ENCODE measurements at regions not wholly inside any gene's neighbourhood (a gene's known extent, or its start where the extent isn't known, plus 50 kb on each side); places are given as distances from the start of the nearest gene placed in this dataset.

DNA sequence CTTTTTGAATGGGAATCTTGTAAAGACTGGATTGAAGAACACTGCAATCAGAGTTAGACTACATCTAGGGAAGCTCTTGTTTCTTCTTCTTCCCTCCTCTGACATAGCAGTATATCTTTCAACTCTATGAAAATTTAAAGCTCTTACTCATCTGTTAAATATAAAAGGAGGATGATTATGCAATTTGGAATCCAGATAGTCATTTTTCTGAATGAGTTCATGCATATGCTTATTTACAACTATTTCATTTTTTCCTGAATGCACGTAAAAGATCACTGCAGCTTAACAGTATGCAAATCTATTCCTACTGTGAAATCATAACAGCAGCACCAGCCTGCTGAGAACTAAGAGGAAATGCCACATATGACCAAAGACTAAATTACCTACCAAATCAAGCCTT is 133.5 kb upstream of the TMCC3 start:
- no peak for DNase-seq (ENCODE audit: low read depth in 2 of 2)

DNA sequence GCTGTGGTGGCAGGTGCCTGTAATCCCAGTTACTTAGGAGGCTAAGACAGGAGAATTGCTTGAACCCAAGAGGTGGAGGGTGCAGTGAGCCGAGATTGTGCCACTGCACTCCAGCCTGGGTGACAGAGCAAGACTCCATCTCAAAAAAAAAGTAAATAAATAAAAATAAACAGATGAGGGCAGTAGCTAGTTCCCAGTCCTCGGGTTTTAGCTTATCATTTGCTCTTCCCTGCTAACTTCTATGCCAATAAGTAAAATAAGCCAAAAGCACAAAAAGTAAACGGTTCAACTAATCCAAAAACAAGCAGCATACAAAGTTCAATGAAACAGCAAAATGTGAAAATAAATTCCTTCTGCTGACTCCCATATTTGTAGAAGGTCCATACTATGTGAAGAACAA is 133.0 kb upstream of the TMCC3 start:
- no peak for DNase-seq (ENCODE audit: low read depth in 2 of 2)

DNA sequence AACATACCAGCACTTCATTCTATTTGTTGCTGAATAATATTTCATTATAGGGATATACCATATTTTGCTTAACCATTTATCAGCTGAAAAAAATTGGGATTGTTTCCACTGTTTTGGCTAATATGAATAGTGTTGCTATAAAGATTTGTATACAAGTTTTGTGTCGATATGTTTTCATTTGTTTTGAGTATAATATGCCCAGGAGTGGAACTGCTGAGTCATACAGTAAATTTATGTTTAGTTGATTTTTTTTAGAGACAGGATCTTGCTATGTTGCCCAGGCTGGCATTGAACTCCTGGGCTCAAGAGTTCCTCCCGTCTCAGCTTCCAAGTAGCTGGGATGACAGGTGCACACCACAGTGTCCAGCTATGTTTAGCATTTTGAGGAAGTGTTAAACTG is 131.5 kb upstream of the TMCC3 start:
- DNase-seq (ENCODE audit: low read depth in 2 of 2): no peak

DNA sequence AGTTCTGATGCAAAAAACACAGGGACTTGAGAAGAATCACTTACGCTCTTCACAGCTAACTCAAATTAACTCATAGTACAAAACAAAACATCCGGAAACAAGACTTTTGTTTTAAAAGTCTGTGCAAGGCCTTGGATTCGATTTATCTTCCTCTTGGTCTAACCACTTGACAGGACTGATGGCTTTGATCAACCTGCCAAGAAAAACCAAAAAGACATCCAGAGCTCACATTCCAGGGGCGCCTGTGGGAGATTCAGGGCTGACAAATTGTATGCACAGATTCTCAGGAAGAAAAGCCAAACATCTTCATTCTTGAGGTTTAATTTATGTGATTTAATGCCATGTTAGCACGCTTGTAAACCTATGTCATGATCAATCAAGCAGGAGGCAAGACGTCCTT is 129.1 kb upstream of the TMCC3 start:
- DNase-seq (ENCODE audit: low read depth in 2 of 2): no peak

DNA sequence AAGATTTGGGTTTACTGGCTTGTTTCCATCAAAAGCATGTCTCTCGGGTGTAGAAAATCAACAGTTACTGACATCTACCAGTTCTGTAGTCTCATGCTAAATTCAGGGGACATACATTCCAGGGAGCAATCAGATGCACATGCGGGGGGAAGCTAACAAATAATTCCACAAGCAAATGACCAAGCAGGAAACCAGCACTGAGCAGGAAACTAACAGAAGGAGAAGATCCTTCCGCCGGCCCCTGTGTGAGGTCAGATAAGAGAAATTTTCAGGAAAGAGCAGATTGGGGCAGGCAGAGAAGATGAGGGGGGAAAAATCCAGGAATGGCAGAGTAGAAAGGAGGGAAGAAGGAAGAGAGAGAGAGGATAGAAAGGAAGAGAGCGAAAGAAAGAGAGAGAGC is 127.6 kb upstream of the TMCC3 start:
- DNase-seq (ENCODE audit: low read depth in 2 of 2): no peak

DNA sequence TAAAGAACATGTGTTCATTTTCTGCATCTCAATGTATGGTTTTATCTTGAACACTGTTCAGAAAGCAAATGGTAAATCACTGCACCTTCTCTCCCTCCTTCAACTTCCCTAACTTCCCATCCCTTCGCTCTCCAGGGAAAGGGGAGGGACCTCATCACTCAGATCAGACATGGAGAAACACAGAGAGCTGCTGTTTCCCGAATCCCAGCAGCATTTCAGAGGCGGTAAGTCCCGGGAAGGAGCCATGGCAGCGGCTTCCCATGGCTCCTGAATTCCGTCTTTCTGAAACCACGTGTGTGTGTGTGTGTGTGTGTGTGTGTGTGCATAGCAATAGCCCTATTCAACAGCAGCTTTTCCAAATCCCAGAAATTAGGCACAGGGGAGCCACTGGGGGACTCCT is 125.4 kb upstream of the TMCC3 start:
- DNase-seq (ENCODE audit: low read depth in 2 of 2): no peak

DNA sequence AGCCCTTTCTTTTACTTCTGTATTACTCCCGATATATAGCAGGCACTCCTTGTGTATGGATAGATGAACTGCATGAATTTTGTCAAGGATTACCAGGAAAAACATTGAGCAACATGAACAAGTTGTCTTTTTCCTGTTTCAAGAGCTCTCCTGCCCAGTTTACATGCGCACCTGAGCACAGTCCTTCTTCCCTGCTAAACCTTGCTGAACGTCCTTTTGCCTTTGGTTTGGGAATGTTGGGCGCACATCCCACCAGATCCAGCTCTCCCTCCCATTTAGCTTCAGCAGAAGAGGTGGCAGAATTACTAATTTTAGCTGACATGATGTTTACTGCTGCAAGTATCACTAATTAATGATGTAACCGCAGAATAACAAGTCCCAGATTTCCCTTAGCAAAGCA is 121.4 kb upstream of the TMCC3 start:
- DNase-seq (ENCODE audit: low read depth in 2 of 2): no peak

DNA sequence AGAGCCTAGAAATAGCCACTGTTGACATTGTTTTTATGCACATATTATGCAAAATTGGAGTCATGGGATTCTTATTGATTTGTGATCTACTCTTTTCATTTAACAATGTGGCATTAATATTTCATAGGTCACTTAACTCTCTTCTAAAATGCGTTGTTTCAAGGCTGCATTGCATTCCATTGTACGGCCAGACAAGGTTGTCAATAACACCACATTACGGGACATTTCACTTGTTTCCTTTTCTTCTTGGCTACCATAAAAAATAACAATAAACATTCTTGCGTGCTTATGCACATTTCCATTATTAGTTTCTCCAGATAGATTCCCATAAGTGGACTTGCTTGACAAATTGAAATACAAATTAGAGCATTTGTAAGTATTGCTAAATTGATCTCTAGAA is 120.8 kb upstream of the TMCC3 start:
- DNase-seq (ENCODE audit: low read depth in 2 of 2): no peak

DNA sequence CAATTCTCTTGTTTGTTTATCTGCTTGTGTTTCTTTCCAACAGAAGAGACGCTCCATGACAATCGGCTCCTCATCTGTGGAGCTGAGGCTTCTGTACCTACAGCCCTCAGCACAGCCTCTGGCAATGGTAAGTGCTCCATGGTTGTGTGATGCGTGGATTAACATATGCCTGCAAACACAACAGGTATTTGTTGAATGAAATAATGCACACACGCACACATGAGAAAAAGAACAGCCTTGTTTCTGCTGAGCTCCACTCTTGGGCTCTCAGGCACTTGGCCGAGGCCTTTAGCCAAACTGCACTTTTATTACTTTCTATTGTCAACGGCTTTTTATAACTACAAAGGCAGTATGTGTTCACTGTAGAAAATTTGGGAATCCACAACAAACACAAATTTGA is 120.4 kb upstream of the TMCC3 start:
- no peak for DNase-seq (ENCODE audit: low read depth in 2 of 2)

DNA sequence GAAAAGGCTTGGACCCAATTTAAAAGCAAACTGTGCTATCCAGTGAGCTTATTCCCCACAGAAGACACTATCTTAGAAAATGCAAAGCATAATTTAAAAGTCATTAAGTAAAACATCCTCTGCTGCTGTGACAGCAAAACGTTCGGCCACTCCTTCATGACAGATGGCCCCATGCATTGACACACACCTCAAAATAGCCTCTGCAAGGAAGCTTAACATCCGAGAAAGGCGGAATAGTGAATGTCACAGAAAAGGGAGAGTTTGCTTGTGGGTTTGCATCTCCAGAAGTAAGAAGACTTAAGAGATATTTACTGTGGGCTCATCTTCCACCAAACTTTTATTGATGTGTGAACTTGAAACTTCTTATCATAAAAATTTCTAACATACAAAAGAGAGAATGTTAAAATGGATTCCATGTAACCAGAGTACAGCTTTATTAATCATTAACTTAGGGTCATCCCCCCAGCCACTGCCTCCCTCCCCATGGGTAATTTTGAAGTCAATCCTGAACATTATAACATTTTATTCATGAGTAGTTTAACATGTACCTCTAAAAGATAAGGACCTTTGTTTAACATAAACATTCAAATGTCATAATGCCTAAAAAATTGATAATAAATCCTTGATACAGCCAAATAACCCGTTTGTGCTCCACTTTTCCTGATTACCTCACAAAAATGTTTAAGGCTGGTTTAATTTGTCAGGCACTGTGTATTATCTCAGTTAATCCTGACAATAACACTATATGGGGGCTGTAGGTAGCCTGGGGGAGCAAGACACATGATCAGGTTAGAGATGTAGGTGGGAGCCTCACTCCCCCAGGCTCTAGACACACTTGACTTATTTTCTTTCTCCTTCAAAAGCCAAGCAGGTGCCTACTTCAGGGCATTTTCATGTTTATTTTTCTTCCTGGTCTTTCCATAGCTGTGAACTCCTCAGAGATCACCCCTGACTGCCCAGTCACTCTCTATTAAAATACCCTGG is 119.7 kb upstream of the TMCC3 start:
- no peak for DNase-seq (ENCODE audit: low read depth in 2 of 2)

DNA sequence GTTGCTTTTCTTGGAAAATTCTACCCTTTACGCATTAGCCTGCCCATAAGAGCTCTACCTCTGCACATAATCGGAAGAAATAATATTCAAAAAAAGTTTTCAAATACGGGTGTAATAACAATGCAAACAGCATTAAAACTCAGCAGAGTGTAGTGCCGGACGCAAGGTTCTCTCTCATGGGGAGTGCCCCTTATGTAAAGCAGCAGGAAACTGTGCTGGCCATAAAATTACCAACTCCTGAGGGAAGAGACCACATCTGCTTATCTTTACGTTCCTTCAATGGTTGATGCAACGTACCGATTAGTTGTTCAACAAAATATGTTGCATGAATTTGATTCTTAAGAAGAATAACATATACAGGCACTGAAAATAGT is 118.7 kb upstream of the TMCC3 start:
- no peak for DNase-seq (ENCODE audit: low read depth in 2 of 2)

DNA sequence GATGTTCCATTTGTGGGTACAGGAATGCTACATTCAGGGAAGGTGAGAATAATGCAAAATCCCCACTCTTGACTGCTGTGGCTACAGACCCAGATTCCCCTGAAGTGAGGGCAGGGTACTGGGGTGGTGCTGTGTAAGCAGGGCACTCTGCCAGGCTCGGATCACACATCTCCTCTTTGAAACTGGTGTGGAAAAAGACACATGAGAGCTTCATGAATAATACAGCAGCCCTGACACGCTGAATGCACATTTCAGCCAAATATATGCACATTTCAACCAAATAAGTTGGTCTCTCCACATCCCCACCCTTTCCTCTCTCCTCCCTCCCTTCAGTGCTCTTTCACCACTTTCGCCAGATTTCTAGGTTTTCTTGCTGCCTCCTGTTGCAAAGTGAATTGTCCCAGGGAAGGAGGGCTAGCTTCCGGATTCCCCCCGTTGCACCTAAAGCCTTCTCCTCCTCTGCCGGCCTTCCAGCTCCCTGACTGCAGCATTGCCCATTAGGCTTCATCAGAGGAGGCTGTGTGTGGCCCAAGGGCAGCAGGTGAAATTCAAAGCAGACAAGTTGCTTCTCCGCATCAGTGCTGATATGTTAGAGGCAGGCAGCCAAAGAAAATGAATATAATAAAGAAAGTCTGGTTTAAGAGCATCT is 118.2 kb upstream of the TMCC3 start:
- no peak for DNase-seq (ENCODE audit: low read depth in 2 of 2)

DNA sequence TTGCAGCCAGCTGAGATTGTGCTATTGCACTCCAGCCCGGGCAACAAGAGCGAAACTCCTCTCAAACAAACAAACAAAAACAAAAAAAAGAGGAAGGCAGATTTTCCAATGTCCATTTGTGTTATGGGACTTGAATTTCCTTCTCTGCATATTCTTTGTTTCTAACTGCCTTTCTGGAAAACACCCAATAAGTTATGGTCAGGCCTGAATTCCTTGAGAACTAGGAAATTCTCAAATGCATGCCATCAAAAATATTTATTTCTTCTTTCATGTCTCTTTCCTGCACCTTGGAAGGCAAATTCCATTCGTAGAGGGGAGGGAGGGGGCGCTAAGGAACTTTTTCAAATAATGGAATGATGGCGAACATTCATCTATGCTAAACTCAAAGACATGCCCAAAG is 117.6 kb upstream of the TMCC3 start:
- no peak for DNase-seq (ENCODE audit: low read depth in 2 of 2)

DNA sequence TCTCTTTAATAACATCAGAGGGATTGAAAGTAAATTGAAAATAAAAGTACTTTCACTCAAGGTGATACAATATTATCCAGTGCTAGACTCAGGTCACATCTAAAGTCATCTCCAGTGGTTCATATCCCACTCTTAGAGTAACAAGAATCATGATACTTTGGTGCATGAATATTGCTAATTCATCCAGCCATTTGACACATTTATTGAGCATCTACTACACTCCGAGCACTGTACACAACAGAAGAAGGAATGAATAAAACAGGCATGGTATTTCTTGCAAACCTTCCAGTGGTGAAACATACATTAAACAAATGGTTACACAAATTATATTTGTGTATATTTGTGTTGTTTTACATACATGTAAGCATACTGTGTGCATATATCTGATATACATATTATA is 116.0 kb upstream of the TMCC3 start:
- DNase-seq (ENCODE audit: low read depth in 2 of 2): no peak

DNA sequence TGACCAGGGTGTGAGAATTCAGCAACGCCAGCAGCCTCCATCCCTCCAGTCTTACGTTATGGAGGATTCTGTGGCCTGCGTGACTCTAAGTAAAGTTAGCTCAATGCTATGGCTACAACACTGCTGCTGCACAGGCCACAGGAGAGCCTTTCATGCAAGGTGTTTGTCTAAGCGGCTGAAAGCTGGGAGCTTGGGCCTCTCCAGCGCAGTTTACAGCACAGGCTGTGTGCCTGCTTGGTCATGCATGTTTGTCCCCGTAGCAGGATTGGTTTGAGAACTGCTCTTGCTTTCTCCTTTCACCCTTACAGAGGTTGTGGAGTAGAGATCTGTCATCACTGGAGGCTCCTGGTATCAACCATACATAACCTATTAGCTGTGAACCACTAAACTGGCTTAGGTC is 113.1 kb upstream of the TMCC3 start:
- no peak for DNase-seq (ENCODE audit: low read depth in 2 of 2)

DNA sequence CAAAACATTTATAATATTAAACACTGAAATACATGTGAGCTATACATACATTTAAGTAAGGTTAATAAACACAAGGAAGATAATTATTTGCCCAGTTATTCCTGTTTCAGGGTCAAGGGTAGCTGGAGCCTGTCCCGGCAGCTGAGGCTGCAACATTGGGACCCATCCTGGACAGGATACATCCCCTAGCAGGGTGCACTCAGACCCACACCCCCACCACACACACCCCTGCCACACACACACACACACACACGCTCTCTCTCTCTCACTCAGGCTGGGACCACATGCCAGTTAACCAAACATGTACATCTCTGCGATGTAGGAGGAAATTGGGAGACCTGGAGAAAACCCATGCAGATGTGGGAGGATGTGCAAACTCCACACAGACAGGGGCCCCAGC is 112.6 kb upstream of the TMCC3 start:
- no peak for DNase-seq (ENCODE audit: low read depth in 2 of 2)

DNA sequence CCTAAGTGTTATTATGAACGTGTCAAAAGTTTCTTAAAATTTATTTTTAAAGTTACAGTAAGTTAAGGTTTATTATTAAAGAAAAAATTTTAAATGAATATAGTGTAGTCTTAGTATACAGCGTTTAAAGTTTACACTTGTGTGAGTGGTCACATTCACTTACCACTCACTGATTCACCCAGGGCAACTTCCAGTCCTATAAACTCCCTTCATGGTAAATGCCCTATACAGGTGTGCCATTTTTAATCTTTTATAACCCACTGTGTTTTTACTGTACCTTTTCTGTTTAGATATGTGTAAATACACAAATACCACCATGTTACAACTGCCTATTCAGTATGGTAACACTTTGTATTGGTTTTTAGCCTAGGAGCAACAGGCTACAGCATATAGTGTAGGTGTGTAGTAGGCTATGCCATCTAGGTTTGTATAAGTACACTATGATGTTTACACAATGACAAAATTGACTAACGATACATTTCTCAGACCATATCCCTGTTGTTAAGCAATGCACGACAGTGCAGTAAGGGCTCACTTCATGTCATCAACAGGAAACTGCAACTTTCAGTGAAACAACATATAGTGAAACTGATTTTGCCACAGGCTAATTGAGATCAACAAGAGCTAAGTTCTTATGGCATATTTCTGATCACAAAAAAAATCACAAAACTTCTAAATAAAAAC is 112.0 kb upstream of the TMCC3 start:
- DNase-seq (ENCODE audit: low read depth in 2 of 2): no peak

DNA sequence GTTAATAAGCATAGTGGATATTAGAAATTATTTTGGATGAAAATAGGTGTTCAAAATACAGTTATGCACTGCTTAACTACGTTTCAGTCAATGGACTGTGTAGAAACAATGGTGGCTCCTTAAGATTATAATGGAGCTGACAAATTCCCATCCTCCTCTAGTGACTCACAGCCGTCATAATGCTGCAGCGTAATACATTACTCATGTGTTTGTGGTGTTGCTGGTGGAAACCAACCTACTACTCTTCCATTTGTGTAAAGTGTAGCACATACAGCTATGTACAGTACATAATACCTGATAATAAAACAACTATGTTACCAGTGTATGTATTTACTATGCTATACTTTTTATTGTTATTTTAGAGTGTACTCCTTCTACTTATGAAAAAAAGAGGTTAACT is 111.2 kb upstream of the TMCC3 start:
- no peak for DNase-seq (ENCODE audit: low read depth in 2 of 2)

DNA sequence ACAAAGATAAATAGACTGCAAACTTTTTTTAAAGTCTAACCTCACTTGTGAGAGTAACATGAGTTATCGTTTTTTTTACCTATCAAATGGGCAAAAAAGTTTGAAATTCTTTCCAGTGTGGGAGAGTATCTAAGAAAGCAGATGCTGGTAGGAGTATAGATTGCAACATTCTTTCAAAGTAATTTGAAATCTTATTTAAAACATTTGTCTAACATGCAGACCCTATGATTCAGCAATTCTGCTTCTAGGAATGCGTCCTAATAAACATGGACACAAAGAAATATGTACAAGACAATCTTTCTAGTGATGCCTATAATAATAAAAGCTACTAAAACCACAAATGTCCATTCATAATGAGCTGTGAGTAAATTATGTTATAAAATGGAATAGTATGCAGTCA is 110.4 kb upstream of the TMCC3 start:
- no peak for DNase-seq (ENCODE audit: low read depth in 2 of 2)

DNA sequence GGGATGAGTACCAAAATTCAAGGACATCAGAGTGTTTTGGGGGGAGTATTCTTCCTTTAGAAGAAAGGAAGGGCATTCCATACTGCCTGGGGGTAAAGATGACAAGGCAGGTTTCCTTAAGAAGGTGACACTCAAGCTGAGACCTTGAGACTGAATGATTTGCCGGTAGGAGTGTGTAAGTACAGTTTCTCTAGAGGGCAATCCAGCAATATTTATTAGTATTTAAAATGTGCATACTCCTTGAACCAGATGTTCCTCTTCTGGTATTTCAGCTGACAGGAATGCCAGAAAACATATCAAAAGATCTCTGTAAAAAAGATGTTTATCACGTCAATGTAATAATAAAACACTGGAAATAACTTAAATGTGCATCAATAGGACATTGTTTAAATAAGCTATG is 106.4 kb upstream of the TMCC3 start:
- DNase-seq (ENCODE audit: low read depth in 2 of 2): no peak

DNA sequence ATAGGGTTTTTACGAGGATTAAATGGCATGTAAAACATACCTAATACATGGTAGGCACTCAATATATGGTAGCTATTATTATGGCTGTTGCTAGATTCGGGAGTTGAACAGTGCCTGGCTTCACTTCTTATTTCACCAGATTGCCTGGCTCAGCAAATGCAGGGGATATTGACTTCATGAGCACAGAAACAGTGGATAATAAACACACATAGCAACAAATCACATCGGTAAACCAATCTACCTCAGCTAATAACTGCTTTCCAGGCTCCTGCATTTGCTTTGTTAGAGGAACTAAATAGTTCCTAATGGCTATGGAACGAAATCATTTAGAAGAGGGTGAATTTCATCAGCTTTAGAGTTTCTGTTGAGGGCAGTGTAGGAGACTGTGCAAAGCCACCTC is 105.2 kb upstream of the TMCC3 start:
- no peak for DNase-seq (ENCODE audit: low read depth in 2 of 2)

DNA sequence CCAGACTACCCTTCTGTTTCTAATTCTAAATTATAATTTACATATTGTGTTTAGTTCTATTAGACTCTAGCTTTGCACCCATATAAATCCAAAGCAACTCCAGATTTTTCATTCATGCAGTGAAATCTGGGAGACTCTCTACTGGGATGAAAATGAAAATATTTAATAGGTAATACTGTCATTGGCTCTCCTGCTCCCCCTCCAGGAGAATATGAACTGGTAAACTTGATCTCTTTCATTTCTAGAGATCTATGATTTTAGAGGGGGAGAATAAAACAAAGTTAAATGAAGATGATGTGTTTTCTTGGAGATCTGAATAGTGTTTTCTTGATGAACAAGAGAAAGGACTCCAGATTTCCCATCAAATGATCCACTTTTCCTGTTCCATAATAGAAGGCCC is 104.3 kb upstream of the TMCC3 start:
- no peak for DNase-seq (ENCODE audit: low read depth in 2 of 2)
